Right lung (tissue), 2 donors: ENCODE measurements at regions not wholly inside any gene's neighbourhood (a gene's known extent, or its start where the extent isn't known, plus 50 kb on each side); places are given as distances from the start of the nearest gene placed in this dataset.
"Not testable (repeated sequence)": the region's sequence is repeated elsewhere in the genome, so short reads cannot be mapped to it uniquely, and the experiment has no call there.

ENCODE experiments used
- DNase-seq, 2 donors: peaks; one replicate each; pipeline ENCODE4 v3.0.0-alpha.2; 2013

DNA sequence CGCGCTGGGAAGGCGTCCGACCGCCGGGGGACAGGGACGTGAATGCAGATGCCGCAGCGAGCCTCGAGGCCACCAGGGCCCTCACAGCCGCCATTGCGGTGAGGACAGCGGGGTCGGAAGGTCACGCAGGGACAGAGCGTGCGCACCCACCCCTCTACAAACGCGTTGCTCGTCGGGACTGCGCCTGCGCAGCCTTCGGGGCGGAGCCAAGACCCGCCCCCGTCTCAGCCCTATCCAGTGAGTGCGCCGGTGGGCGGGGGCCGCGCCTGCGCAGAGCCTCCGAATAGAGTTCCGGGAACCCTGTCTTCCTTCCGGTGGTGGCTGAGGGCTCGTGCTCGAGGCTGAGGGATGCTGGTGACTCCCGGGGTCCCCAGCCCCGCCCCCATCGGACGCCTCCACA lies 5393.1 kb upstream of the TPTE start:
- peak in 1 of 2 donors; percentile 80 for DNase-seq

DNA sequence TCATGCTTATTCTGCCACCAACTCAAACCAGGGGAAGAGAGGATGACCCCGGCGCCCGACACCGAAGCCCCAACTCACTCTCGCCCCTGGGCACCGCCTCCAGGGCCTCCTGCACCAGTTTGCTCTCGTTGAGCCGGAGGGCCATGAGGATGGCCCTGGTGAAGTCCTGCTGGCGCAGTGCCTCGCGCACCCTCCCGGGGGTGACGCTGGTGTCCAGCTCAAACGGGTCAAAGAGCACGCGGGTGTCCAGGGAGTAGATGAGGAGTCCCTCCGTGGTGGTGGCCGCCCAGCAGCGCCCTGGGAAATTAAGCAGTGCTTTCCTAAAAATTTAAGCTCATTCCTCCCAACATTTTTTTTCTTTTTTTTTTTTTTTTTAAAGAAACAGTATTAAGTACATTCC lies 5387.6 kb upstream of the TPTE start:
- DNase-seq, result not testable (repeated sequence)

DNA sequence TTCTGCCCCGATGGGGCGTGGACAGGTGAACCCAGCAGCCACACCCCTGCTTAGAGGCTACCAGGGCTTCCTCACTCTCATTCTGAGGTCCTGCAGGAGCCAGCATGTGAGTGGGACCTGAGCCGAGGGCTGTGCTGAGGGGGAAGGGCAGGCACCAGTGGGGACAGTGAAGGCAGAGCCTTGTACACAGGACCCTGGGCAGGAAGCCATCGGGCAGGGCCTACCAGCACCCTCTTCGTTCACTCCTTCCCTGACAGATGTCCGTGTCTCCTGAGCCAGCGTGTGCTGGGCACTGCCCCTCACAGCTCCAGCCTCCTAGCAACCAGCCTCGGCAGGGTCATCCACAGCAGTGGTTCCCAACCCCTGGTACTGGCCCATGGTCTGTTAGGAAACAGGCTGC lies 5385.0 kb upstream of the TPTE start:
- not testable (repeated sequence) for DNase-seq

GRCh38 chr21:5137006-5137405 lies 5384.4 kb upstream of the TPTE start:
- not testable (repeated sequence) for DNase-seq

GRCh38 chr21:5138687-5139086 lies 5382.7 kb upstream of the TPTE start:
- not testable (repeated sequence) for DNase-seq

- DNase-seq, result not testable (repeated sequence)
Measured at GRCh38 chr21:5139528-5139927, 5381.9 kb upstream of the TPTE start.

DNA sequence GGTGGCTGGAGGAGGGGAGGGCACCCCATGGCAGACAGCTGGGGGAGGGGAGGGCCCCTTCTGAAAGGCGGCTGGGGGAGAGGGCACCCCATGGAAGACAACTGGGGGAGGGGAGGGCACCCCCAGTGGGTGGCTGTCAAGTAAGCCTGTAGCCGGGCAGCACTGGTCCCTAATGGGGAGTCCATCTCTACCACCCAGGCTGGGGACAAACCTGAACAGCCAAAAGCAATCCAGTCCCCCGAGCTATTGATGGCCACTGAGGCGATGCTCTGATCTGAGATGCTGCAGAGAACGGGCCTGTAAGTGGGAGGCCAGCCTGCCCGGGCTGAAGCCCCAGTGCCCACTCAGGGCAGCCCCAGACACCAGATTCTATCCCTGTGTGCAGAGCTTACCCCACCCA lies 5378.4 kb upstream of the TPTE start:
- not testable (repeated sequence) for DNase-seq

- not testable (repeated sequence) for DNase-seq
Measured at GRCh38 chr21:5144731-5145130, 5376.7 kb upstream of the TPTE start.

DNA sequence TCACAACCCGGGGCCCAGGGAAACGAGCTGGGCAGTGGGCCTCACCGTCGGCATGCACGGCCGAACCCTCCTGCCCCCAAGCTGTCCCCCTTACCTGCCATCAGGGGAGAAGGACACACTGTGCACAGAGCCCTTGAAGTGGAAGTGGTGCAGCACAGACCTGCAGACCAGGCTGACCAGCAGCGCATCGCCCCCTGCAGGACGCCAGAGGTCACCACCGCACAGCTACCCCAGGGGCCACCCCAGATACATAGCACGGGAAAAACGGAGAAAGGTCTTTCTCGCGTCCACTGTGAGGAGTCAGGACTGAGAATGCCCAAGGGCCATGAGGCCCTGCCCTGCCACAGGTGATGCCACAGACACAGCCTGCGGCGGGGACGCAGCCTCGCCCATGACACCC lies 5373.7 kb upstream of the TPTE start:
- DNase-seq, result not testable (repeated sequence)

- DNase-seq, result not testable (repeated sequence)
Measured at GRCh38 chr21:5149222-5149621, 5372.2 kb upstream of the TPTE start.

DNA sequence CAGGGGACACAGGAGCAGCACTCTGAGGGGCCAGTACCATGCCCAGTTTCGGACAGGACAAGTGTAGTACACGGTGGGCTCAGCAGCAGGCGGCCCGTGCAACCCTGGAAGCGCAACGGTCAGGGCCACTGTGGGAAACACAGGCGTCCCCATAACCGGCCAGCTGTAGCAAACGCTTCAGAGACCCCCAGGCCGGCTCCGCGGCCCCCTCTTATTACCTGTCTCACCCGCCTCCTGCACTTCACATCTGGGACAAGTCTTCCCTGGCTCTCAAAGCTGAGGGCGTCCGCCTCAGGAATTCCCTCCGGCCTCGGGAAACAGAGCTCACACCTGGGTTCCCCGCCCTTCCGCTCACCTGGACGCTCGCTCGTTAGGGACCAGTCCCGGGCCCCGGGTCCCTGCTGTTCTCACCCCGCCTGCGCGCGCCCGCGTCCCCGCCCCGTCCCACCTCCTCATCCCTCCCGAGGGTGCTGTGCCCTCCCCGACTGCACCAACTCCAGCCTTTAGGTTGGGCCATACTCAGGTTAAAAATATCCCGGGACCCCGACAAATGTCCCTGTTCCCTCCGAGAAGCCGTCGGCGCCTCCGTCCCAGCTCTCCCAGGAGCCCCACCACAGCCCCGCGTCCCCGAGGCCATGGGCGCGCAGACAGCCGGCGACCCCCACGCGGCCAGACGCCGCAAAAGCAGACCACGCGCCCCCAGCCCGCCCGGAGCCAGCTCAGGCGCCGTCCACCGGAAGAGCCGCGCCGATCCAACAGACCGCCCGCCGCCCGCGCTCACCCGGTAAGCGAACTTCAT lies 5367.3 kb upstream of the TPTE start:
- DNase-seq, result not testable (repeated sequence)

DNA sequence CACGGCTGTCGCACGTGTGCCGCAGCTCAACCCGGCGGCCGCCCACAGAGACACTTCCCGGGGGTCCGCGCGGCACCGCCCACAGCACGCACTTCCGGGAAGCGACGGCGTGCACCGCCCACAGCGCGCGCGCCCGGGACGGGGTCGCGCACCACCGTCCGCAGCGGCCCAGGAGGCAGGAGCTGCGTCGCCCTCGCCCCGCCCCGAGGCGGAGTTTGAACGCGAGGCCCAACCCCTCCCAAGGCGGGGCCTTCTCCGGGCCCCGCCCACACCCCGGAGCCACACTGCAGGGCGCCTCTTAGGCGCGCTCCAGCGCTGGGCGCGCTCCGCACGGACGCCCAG lies 5366.8 kb upstream of the TPTE start:
- DNase-seq, result peak in 1 of 2 donors; percentile 80

DNA sequence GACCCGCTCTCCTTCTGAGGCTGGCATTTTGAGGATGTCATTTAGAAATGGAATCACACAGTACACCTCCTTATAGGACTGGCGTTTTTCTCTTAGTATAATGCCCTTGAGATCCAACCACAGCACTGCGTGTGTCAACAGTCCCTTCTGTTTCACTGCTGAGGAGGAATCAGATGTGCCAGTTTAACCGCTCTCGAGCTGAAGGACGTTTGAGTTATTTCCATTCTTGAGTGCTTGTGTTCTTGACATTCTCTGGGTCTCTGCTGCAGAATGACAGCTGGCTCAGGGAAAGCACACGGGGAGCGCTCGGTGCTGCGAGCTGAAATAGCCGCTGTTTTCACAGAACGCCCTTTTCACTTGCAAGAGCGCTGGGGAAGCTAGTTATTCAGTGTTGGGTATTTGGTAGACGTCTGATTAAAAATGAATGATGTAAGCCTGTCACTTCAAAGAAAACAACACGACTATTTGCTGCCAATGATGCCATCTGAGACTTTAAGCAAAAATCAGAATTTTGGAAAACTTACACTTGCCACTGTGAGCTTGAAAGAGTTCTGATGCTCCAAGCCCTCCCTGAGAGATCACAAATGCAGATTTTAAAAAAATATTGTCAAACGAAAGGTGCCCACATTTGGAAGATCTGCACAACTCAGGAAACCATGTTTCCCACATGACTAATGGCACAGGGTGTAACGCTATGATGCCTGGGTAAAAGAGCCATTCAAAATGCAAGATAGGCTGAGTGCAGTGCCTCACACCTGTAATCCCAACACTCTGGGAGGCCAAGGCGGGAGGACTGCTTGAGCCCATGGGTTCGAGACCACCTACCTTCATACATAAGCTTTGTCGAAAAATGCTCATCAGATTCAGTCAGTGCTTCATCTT lies 5358.4 kb upstream of the TPTE start:
- not testable (repeated sequence) for DNase-seq

DNA sequence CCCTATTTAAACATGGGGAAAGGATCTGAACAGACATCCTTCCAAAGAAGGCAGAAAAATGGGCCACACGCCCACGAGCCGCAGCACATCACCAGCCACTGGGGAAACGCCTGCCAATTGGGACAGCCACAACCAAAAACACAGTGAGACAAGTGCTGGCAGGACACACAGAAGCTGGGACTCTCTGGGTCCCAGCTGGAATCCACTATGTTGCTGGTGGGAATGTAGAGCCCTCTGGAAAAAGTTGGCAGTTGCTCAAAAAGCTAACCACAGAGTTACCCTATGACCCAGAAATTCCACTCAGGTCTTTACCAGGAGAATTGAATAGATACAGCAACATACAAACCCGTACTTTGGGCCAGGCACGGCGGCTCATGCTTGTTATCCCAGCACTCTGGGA lies 5355.6 kb upstream of the TPTE start:
- DNase-seq, result not testable (repeated sequence)
